ENCODE measurements at regions not wholly inside any gene's neighbourhood (a gene's known extent, or its start where the extent isn't known, plus 50 kb on each side); places are given as distances from the start of the nearest gene placed in this dataset.
A peak's percentile ranks its signal among the peaks of the same experiment; 100 is the strongest.

- H3K27me3 ChIP-seq (ENCODE audit: insufficient read depth), result no peaks in the 10 kb centered on the region
- no peaks in the 10 kb centered on the region for H3F3A ChIP-seq (replicated peaks; ENCODE audit: low read depth)
- H3K4me1 ChIP-seq (ENCODE audit: insufficient read depth), result peaks cover 7% of the 10 kb centered on the region; the same call in 1 of the 2 replicates
- H3K9me3 Mint-ChIP-seq, result no peaks in the 10 kb centered on the region; the same call in 2 of the 3 replicates
- no peak overlapping the region for H3K4me3 ChIP-seq
- H3K4me3 Mint-ChIP-seq, result no peak overlapping the region
- H4K20me1 ChIP-seq (replicated peaks; ENCODE audit: insufficient read depth), result no peaks in the 10 kb centered on the region
- TF ChIP-seq EZH2 (IDR thresholded peaks at IDR 0.05; ENCODE audit: low read depth, unreplicated experiment) (no peak), NANOG (IDR thresholded peaks at IDR 0.05; ENCODE audit: borderline replicate concordance) (no peak), ZNF114 (CRISPR knock-in tag; IDR thresholded peaks at IDR 0.05) (no peak), JUNB (IDR thresholded peaks at IDR 0.05; ENCODE audit: unreplicated experiment) (no peak), EZH2phosphoT487 (IDR thresholded peaks at IDR 0.05; ENCODE audit: unreplicated experiment) (no peak), CREB1 (CRISPR knock-in tag; IDR thresholded peaks at IDR 0.05; ENCODE audit: low read depth) (no peak), POLR2AphosphoS5 (IDR thresholded peaks at IDR 0.05; ENCODE audit: low read depth) (no peak)
- no peaks in the 10 kb centered on the region for H3K36me3 ChIP-seq (ENCODE audit: insufficient read depth)
- peaks cover 5% of the 10 kb centered on the region; the same call in 2 of the 3 replicates for H3K4me1 Mint-ChIP-seq
- no peaks in the 10 kb centered on the region for H3K79me2 ChIP-seq (replicated peaks; ENCODE audit: insufficient read depth)
- H3K27me3 Mint-ChIP-seq (ENCODE audit: insufficient read depth, low read depth, poor library complexity), result no peaks in the 10 kb centered on the region
- H3K4me2 ChIP-seq, result no peak overlapping the region
- H2AFZ ChIP-seq, result no peak overlapping the region
- no peaks in the 10 kb centered on the region for H3K9me2 ChIP-seq (ENCODE audit: insufficient read depth)
- no peaks in the 10 kb centered on the region for H3K36me3 Mint-ChIP-seq (ENCODE audit: low read depth)
- DNase-seq (ENCODE audit: low spot score) (no peak), ATAC-seq (no peak)
- no peak overlapping the region for H3K27ac ChIP-seq (ENCODE audit: low read depth)
- no peak overlapping the region for H3K27ac Mint-ChIP-seq
These were observed 447.3 kb upstream of the ARRDC3 start for GRCh38 chr5:91830361-91830953.

DNA sequence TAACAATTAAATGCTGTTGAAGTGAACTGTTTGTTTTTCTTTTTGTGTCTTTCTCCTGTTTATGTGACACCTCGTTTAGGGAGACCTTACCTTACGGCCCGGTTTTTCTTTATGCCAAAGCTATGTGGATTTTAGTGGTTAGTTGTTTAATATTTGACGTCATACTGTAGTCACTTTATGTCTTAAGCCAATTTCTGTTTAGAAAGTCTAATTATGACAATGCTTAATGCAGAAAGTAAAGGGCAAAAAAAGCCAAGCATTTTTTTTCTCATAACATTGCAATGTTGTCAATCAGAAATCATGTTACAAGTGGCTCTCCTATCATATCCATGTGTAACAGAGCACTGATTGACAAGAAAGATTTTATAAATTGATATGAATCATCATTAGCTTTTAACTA is 442.5 kb upstream of the ARRDC3 start:
- Histone ChIP-seq H3K4me1 (ENCODE audit: insufficient read depth) (peaks cover 7% of the 10 kb centered on the region; the same call in 1 of the 2 replicates), H3F3A (replicated peaks; ENCODE audit: low read depth) (no peaks in the 10 kb centered on the region), H3K27ac (ENCODE audit: low read depth) (no peak overlapping the region), H3K79me2 (replicated peaks; ENCODE audit: insufficient read depth) (no peaks in the 10 kb centered on the region), H3K27me3 (ENCODE audit: insufficient read depth) (no peaks in the 10 kb centered on the region), H3K4me2 (no peak overlapping the region), H2AFZ (no peak overlapping the region), H3K36me3 (ENCODE audit: insufficient read depth) (no peaks in the 10 kb centered on the region), H3K9me2 (ENCODE audit: insufficient read depth) (no peaks in the 10 kb centered on the region), H4K20me1 (replicated peaks; ENCODE audit: insufficient read depth) (no peaks in the 10 kb centered on the region), H3K4me3 (no peak overlapping the region)
- no peak for ATAC-seq
- Mint-ChIP-seq H3K4me3 (no peak overlapping the region), H3K9me3 (no peaks in the 10 kb centered on the region), H3K27ac (peak overlapping the region; percentile 50; the same call in 1 of the 2 replicates), H3K27me3 (ENCODE audit: insufficient read depth, low read depth, poor library complexity) (no peaks in the 10 kb centered on the region), H3K36me3 (ENCODE audit: low read depth) (no peaks in the 10 kb centered on the region; the same call in 2 of the 3 replicates), H3K4me1 (peaks cover 5% of the 10 kb centered on the region; the same call in 2 of the 3 replicates)
- no peak for DNase-seq (ENCODE audit: low spot score)
- TF ChIP-seq CTCF (conservative IDR thresholded peaks at IDR 0.05; ENCODE audit: low read depth in 2 of 2) (no peak), ZNF331 (CRISPR knock-in tag; IDR thresholded peaks at IDR 0.05; ENCODE audit: low read depth) (no peak), JUNB (IDR thresholded peaks at IDR 0.05; ENCODE audit: unreplicated experiment) (no peak), ZNF114 (CRISPR knock-in tag; IDR thresholded peaks at IDR 0.05) (no peak), CREB1 (CRISPR knock-in tag; IDR thresholded peaks at IDR 0.05; ENCODE audit: low read depth) (no peak), NANOG (IDR thresholded peaks at IDR 0.05; ENCODE audit: borderline replicate concordance) (no peak)

Measured in GM23338 (cell line).